HCT116 (cell line): ENCODE measurements at regions not wholly inside any gene's neighbourhood (a gene's known extent, or its start where the extent isn't known, plus 50 kb on each side); places are given as distances from the start of the nearest gene placed in this dataset.

Experiments
- ATAC-seq: fragments of 200-7000 bp; cut with Tn5 transposase; 2 replicates; pipeline ENCODE4 v1.9.1; 2020; ENCODE audit warnings: mild to moderate bottlenecking, moderate library complexity
- BruUV-seq: library from RNA; stranded (reverse); fragments of 400-500 nt; replicated peaks from 2 replicates; lab custom pipeline; 2021; lab: Mats Ljungman, UMichigan
- CTCF ChIA-PET: fragments of 300-600 bp; sonication (Branson Sonifier 250); formaldehyde crosslinking; loops from one replicate; lab custom pipeline; 2021; ENCODE audit warnings: antibody characterized with exemption; lab: Charles Lee
- POLR2A ChIA-PET: fragments of 300-600, 350-600 bp; sonication (Branson Sonifier 250); formaldehyde crosslinking; loops from one replicate; lab custom pipeline; 2021; ENCODE audit warnings: antibody characterized with exemption; lab: Charles Lee
- RAD21 ChIA-PET, 2 experiments: fragments of 300-600 bp; sonication (Branson Sonifier 250); formaldehyde crosslinking; loops; one replicate each; lab custom pipeline; 2023; ENCODE audit warnings: low total read pairs in 2 of 2; ENCODE audit not compliant: uncharacterized antibody in 2 of 2, unreplicated experiment in 2 of 2, low non-redundant PET in 1 of 2; lab: Charles Lee
- DNase-seq: peaks from one replicate; pipeline ENCODE4 v3.0.0-alpha.2; 2010; ENCODE audit warnings: low read depth, low spot score
- H2AFZ ChIP-seq: fragments of 200-600 bp; shearing (Covaris generic), sonication (generic); 2 replicates; pipeline ENCODE4 v1.6.1; 2017; ENCODE audit warnings: low read depth, mixed run types, mixed read lengths, antibody characterized with exemption, low read length; ENCODE audit not compliant: poor library complexity, severe bottlenecking
- H3K27ac ChIP-seq: 2 replicates; pipeline ENCODE4 v1.5.1; 2012; ENCODE audit warnings: low read depth, low read length
- H3K27me3 ChIP-seq: fragments of 200-600 bp; sonication (generic); 2 replicates; pipeline ENCODE4 v1.6.1; 2016; ENCODE audit warnings: mixed run types, low read length, mixed read lengths; ENCODE audit not compliant: insufficient read depth
- H3K36me3 ChIP-seq, 2 experiments: fragments of 200-500 bp in 1 of 2; fragments of 200-600 bp in 1 of 2; sonication (Bioruptor generic) in 1 of 2; sonication (generic) in 1 of 2; 2 replicates each; pipeline versions ENCODE4 v1.5.1 to v1.6.1; 2014 to 2016; ENCODE audit warnings: low read length in 2 of 2, inconsistent platforms in 1 of 2, mixed read lengths in 1 of 2, mixed run types in 1 of 2; ENCODE audit not compliant: insufficient read depth in 2 of 2, control insufficient read depth in 1 of 2
- H3K4me1 ChIP-seq, 2 experiments: fragments of 200-600 bp in 1 of 2; sonication (generic) in 1 of 2; 2 replicates each; pipeline versions ENCODE4 v1.5.1 to v1.6.1; 2012 to 2017; ENCODE audit warnings: low read length in 2 of 2, inconsistent platforms in 1 of 2, mild to moderate bottlenecking in 1 of 2, mixed read lengths in 1 of 2, mixed run types in 1 of 2, moderate library complexity in 1 of 2; ENCODE audit not compliant: insufficient read depth in 2 of 2, control insufficient read depth in 1 of 2
- H3K4me2 ChIP-seq: fragments of 200-600 bp; sonication (generic); 2 replicates; pipeline ENCODE4 v1.6.1; 2017; ENCODE audit warnings: mixed run types, low read length, mixed read lengths
- H3K4me3 ChIP-seq, 2 experiments: fragments of 200-600 bp in 1 of 2; sonication (generic) in 1 of 2; replicated peaks in 1 of 2; 2 replicates each; pipeline ENCODE4 v1.5.1; 2011 to 2016; ENCODE audit warnings: low read length in 2 of 2, control low read depth in 1 of 2, low read depth in 1 of 2, mild to moderate bottlenecking in 1 of 2, mixed read lengths in 1 of 2, mixed run types in 1 of 2
- H3K79me2 ChIP-seq: fragments of 200-600 bp; sonication (generic); 2 replicates; pipeline ENCODE4 v1.6.1; 2017; ENCODE audit warnings: mild to moderate bottlenecking, mixed run types, low read length, moderate library complexity, mixed read lengths; ENCODE audit not compliant: insufficient read depth
- H3K9ac ChIP-seq: fragments of 200-600 bp; sonication (generic); 2 replicates; pipeline ENCODE4 v1.6.1; 2016; ENCODE audit warnings: low read length, mixed read lengths
- H3K9me2 ChIP-seq: fragments of 200-600 bp; sonication (generic), shearing (Covaris generic); 2 replicates; pipeline ENCODE4 v1.6.1; 2017; ENCODE audit warnings: mixed run types, mild to moderate bottlenecking, moderate library complexity; ENCODE audit not compliant: insufficient read depth
- H3K9me3 ChIP-seq, 2 experiments: fragments of 200-500 bp in 1 of 2; fragments of 200-600 bp in 1 of 2; sonication (Bioruptor generic) in 1 of 2; sonication (generic) in 1 of 2; 2 replicates each; pipeline ENCODE4 v1.6.1; 2014 to 2017; ENCODE audit warnings: low read length in 2 of 2, mixed read lengths in 2 of 2, inconsistent platforms in 1 of 2, low read depth in 1 of 2, mild to moderate bottlenecking in 1 of 2, mixed run types in 1 of 2, moderate library complexity in 1 of 2; ENCODE audit not compliant: control insufficient read depth in 1 of 2, insufficient read depth in 1 of 2
- H4K20me1 ChIP-seq: fragments of 200-600 bp; sonication (generic), shearing (Covaris generic); 2 replicates; pipeline ENCODE4 v1.6.1; 2017; ENCODE audit warnings: mixed run types, mild to moderate bottlenecking, moderate library complexity; ENCODE audit not compliant: insufficient read depth
- CEBPB ChIP-seq: IDR thresholded peaks from 2 replicates; pipeline ENCODE4 v1.6.1; 2012; ENCODE audit warnings: low read depth
- EZH2 ChIP-seq: fragments of 200-600 bp; sonication (generic); IDR thresholded peaks from 2 replicates; pipeline ENCODE4 v1.6.1; 2017; ENCODE audit warnings: antibody characterized with exemption, mixed run types
- JUND ChIP-seq: IDR thresholded peaks from 2 replicates; pipeline ENCODE4 v1.6.1; 2012
- POLR2AphosphoS5 ChIP-seq: IDR thresholded peaks from 2 replicates; pipeline ENCODE4 v1.6.1; 2011; ENCODE audit warnings: mild to moderate bottlenecking, low read depth, low read length, moderate library complexity
- RAD21 ChIP-seq: IDR thresholded peaks from 2 replicates; pipeline ENCODE4 v1.6.1; 2012; ENCODE audit warnings: low read depth, mild to moderate bottlenecking
- TCF7L2 ChIP-seq: IDR thresholded peaks from 2 replicates; pipeline ENCODE4 v1.7.0; 2011; ENCODE audit warnings: borderline replicate concordance, inconsistent platforms; ENCODE audit not compliant: insufficient read depth, insufficient read length; ENCODE audit errors: extremely low read depth
- YY1 ChIP-seq: IDR thresholded peaks from 2 replicates; pipeline ENCODE4 v1.6.1; 2011; ENCODE audit warnings: low read length, low read depth, moderate library complexity, mild to moderate bottlenecking; ENCODE audit not compliant: insufficient replicate concordance; ENCODE audit errors: extremely low read depth
- intact Hi-C: fragments of 100-400 bp; cut with micrococcal nuclease; formaldehyde crosslinking; loops from 2 replicates; pipeline ENCODE4 v1.10.0; 2022
- TF ChIP-seq, protein P1 (sequence below): IDR thresholded peaks from 2 replicates; pipeline ENCODE4 v1.6.1; 2012
- TF ChIP-seq, protein P2 (sequence below), 3 experiments: fragments of 200-600 bp in 1 of 3; sonication (generic) in 1 of 3; IDR thresholded peaks in 2 of 3; conservative IDR thresholded peaks in 1 of 3; 2 replicates each; pipeline ENCODE4 v1.5.1; 2012 to 2017; ENCODE audit warnings: low read depth in 2 of 3, low read length in 2 of 3, antibody characterized with exemption in 1 of 3, borderline replicate concordance in 1 of 3, control low read depth in 1 of 3, mild to moderate bottlenecking in 1 of 3, mixed read lengths in 1 of 3, mixed run types in 1 of 3, moderate library complexity in 1 of 3; ENCODE audit not compliant: insufficient read depth in 1 of 3
- TF ChIP-seq, protein P3 (sequence below): IDR thresholded peaks from 2 replicates; pipeline ENCODE4 v1.6.1; 2012
- TF ChIP-seq, protein P4 (sequence below): IDR thresholded peaks from 2 replicates; pipeline ENCODE4 v1.6.1; 2012; ENCODE audit warnings: low read depth

DNA sequence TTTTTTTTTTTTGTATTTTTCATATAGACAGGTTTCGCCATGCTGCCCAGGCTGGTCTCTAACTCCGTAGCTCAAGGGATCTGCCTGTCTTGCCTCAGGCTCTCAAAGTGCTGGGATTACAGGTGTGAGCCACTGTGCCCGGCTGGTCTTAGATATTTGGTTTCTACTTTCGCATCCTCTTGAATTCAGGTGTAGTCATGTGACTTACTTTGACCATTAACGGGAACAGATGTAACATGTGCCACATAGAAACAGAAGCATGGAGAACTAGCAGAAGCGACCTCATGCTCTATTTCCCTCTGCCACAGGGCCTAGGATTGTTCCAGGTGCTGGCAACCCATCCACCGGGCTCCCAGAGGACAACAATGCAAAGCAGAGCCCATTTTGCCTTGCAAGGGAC, 166.6 kb downstream of the CYLD start:
- no peaks in the 10 kb centered on the region for H3K4me1 ChIP-seq
- BruUV-seq, result no TSS peak
- CTCF ChIA-PET, result no interaction called here

More for the DNA sequence above, 166.6 kb downstream of the CYLD start:
- DNase-seq (no peak), ATAC-seq (no peak)
- Histone ChIP-seq H3K79me2 (no peaks in the 10 kb centered on the region), H4K20me1 (no peaks in the 10 kb centered on the region), H3K9me2 (no peaks in the 10 kb centered on the region), H3K9ac (no peak overlapping the region), H2AFZ (no peak overlapping the region), H3K4me2 (no peak overlapping the region), H3K27ac (no peak overlapping the region), H3K9me3 (no peaks in the 10 kb centered on the region), H3K27me3 (peaks cover 45% of the 10 kb centered on the region), H3K36me3 (no peaks in the 10 kb centered on the region), H3K4me3 (no peak overlapping the region)
- ChIA-PET POLR2A (no interaction called here), RAD21 (no interaction called here)
- intact Hi-C loops, result no loop called here
- TF ChIP-seq TCF7L2, result no peak
- no peak for TF ChIP-seq CEBPB
- no peak for TF ChIP-seq RAD21
- no peak for TF ChIP-seq EZH2
- no peak for TF ChIP-seq YY1
- TF ChIP-seq, protein P1, sequence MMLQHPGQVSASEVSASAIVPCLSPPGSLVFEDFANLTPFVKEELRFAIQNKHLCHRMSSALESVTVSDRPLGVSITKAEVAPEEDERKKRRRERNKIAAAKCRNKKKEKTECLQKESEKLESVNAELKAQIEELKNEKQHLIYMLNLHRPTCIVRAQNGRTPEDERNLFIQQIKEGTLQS, result no peak
- TF ChIP-seq, protein P2, sequence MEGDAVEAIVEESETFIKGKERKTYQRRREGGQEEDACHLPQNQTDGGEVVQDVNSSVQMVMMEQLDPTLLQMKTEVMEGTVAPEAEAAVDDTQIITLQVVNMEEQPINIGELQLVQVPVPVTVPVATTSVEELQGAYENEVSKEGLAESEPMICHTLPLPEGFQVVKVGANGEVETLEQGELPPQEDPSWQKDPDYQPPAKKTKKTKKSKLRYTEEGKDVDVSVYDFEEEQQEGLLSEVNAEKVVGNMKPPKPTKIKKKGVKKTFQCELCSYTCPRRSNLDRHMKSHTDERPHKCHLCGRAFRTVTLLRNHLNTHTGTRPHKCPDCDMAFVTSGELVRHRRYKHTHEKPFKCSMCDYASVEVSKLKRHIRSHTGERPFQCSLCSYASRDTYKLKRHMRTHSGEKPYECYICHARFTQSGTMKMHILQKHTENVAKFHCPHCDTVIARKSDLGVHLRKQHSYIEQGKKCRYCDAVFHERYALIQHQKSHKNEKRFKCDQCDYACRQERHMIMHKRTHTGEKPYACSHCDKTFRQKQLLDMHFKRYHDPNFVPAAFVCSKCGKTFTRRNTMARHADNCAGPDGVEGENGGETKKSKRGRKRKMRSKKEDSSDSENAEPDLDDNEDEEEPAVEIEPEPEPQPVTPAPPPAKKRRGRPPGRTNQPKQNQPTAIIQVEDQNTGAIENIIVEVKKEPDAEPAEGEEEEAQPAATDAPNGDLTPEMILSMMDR (IDR thresholded peaks at IDR 0.05 in 2 of 3, conservative IDR thresholded peaks at IDR 0.05 in 1 of 3; ENCODE audit: borderline replicate concordance in 1 of 3, insufficient read depth in 1 of 3, low read depth in 2 of 3, low read length in 2 of 3), result no peak
- TF ChIP-seq JUND, result no peak
- TF ChIP-seq, protein P3, sequence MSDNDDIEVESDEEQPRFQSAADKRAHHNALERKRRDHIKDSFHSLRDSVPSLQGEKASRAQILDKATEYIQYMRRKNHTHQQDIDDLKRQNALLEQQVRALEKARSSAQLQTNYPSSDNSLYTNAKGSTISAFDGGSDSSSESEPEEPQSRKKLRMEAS, result no peak
- TF ChIP-seq, protein P4, sequence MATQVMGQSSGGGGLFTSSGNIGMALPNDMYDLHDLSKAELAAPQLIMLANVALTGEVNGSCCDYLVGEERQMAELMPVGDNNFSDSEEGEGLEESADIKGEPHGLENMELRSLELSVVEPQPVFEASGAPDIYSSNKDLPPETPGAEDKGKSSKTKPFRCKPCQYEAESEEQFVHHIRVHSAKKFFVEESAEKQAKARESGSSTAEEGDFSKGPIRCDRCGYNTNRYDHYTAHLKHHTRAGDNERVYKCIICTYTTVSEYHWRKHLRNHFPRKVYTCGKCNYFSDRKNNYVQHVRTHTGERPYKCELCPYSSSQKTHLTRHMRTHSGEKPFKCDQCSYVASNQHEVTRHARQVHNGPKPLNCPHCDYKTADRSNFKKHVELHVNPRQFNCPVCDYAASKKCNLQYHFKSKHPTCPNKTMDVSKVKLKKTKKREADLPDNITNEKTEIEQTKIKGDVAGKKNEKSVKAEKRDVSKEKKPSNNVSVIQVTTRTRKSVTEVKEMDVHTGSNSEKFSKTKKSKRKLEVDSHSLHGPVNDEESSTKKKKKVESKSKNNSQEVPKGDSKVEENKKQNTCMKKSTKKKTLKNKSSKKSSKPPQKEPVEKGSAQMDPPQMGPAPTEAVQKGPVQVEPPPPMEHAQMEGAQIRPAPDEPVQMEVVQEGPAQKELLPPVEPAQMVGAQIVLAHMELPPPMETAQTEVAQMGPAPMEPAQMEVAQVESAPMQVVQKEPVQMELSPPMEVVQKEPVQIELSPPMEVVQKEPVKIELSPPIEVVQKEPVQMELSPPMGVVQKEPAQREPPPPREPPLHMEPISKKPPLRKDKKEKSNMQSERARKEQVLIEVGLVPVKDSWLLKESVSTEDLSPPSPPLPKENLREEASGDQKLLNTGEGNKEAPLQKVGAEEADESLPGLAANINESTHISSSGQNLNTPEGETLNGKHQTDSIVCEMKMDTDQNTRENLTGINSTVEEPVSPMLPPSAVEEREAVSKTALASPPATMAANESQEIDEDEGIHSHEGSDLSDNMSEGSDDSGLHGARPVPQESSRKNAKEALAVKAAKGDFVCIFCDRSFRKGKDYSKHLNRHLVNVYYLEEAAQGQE, result no peak
- TF ChIP-seq POLR2AphosphoS5, result no peak
